ENCODE measurements at regions not wholly inside any gene's neighbourhood (a gene's known extent, or its start where the extent isn't known, plus 50 kb on each side); places are given as distances from the start of the nearest gene placed in this dataset.

GRCh38 chrX:122868631-122869030 lies 315.4 kb upstream of the GRIA3 start:
- DNase-seq = no peak
- no peaks in the 10 kb centered on the region for H3K27me3 ChIP-seq (ENCODE audit: low read depth)
- intact Hi-C loops (cut with micrococcal nuclease) = no loop called here
- H3K4me3 ChIP-seq = no peak overlapping the region
- H3K4me1 ChIP-seq = no peaks in the 10 kb centered on the region
- H3K27ac ChIP-seq (replicated peaks) = no peak overlapping the region
- TF ChIP-seq CTCF (IDR thresholded peaks at IDR 0.05; ENCODE audit: borderline replicate concordance) = no peak
- no peaks in the 10 kb centered on the region for H3K36me3 ChIP-seq
- H3K9me3 ChIP-seq (replicated peaks) = no peaks in the 10 kb centered on the region

- Histone ChIP-seq H3K36me3 (no peaks in the 10 kb centered on the region), H3K9me3 (replicated peaks) (no peaks in the 10 kb centered on the region), H3K27me3 (ENCODE audit: low read depth) (no peaks in the 10 kb centered on the region), H3K27ac (replicated peaks) (no peak overlapping the region), H3K4me1 (no peaks in the 10 kb centered on the region), H3K4me3 (no peak overlapping the region)
- no peak for TF ChIP-seq CTCF (IDR thresholded peaks at IDR 0.05; ENCODE audit: borderline replicate concordance)
- no peak for DNase-seq
- intact Hi-C loops (cut with micrococcal nuclease) = no loop called here
These were observed 314.9 kb upstream of the GRIA3 start for GRCh38 chrX:122869171-122869570.

- intact Hi-C loops (cut with micrococcal nuclease) = no loop called here
- Histone ChIP-seq H3K4me3 (no peak overlapping the region), H3K27ac (replicated peaks) (no peak overlapping the region), H3K4me1 (no peaks in the 10 kb centered on the region), H3K9me3 (replicated peaks) (no peaks in the 10 kb centered on the region), H3K36me3 (no peaks in the 10 kb centered on the region), H3K27me3 (ENCODE audit: low read depth) (no peaks in the 10 kb centered on the region)
- TF ChIP-seq CTCF (IDR thresholded peaks at IDR 0.05; ENCODE audit: borderline replicate concordance) = no peak
- no peak for DNase-seq
These were observed 305.8 kb upstream of the GRIA3 start for GRCh38 chrX:122878269-122878668.

GRCh38 chrX:122880952-122881351 lies 303.1 kb upstream of the GRIA3 start:
- Histone ChIP-seq H3K4me1 (no peaks in the 10 kb centered on the region), H3K27ac (replicated peaks) (no peak overlapping the region), H3K9me3 (replicated peaks) (no peaks in the 10 kb centered on the region), H3K27me3 (ENCODE audit: low read depth) (no peaks in the 10 kb centered on the region), H3K4me3 (no peak overlapping the region), H3K36me3 (no peaks in the 10 kb centered on the region)
- no peak for DNase-seq
- no peak for TF ChIP-seq CTCF (IDR thresholded peaks at IDR 0.05; ENCODE audit: borderline replicate concordance)
- intact Hi-C loops (cut with micrococcal nuclease) = no loop called here

GRCh38 chrX:122890729-122891128 lies 293.3 kb upstream of the GRIA3 start:
- DNase-seq = no peak
- Histone ChIP-seq H3K4me3 (no peak overlapping the region), H3K27ac (replicated peaks) (no peak overlapping the region), H3K4me1 (no peaks in the 10 kb centered on the region), H3K36me3 (no peaks in the 10 kb centered on the region), H3K9me3 (replicated peaks) (peaks cover 6% of the 10 kb centered on the region), H3K27me3 (ENCODE audit: low read depth) (no peaks in the 10 kb centered on the region)
- no peak for TF ChIP-seq CTCF (IDR thresholded peaks at IDR 0.05; ENCODE audit: borderline replicate concordance)
- intact Hi-C loops (cut with micrococcal nuclease) = no loop called here

GRCh38 chrX:122906726-122907125 lies 277.4 kb upstream of the GRIA3 start:
- Histone ChIP-seq H3K27me3 (ENCODE audit: low read depth) (no peaks in the 10 kb centered on the region), H3K4me1 (no peaks in the 10 kb centered on the region), H3K36me3 (no peaks in the 10 kb centered on the region), H3K27ac (replicated peaks) (no peak overlapping the region), H3K4me3 (no peak overlapping the region), H3K9me3 (replicated peaks) (peaks cover 25% of the 10 kb centered on the region)
- DNase-seq = no peak
- TF ChIP-seq CTCF (IDR thresholded peaks at IDR 0.05; ENCODE audit: borderline replicate concordance) = no peak
- intact Hi-C loops (cut with micrococcal nuclease) = no loop called here

Data from left ventricle myocardium inferior (tissue), 1 donor.